ENCODE measurements at regions not wholly inside any gene's neighbourhood (a gene's known extent, or its start where the extent isn't known, plus 50 kb on each side); places are given as distances from the start of the nearest gene placed in this dataset.
"Not testable (repeated sequence)": the region's sequence is repeated elsewhere in the genome, so short reads cannot be mapped to it uniquely, and the experiment has no call there.

DNA sequence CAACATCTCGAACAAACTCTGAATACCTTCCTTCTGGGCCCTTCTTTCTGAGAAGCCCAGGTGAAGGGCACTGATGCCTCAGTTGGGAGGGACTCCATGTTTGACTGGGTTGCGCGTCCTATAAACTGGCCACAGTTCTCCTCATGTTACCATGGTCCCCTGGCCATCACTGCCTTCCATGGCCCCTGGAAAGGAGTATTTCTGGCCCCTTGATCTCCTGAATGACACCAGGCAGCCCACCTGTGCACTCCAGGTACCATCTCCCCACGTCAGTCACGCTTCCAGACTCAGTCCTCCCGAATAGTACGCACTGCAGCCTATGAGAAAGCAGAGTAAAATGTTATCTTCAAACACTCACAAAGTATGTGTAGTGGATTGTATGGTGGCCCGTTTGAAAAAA lies 73.9 kb downstream of the ACKR3 start:
- DNase-seq (no peak), ATAC-seq (ENCODE audit: low read depth) (no peak)
- POLR2A ChIA-PET, result no interaction called here
- Mint-ChIP-seq H3K27me3 (peaks cover 7% of the 10 kb centered on the region), H3K4me3 (no peak overlapping the region), H3K36me3 (no peaks in the 10 kb centered on the region), H3K27ac (no peak overlapping the region), H3K4me1 (peaks cover 2% of the 10 kb centered on the region), H3K9me3 (peaks cover 4% of the 10 kb centered on the region)

DNA sequence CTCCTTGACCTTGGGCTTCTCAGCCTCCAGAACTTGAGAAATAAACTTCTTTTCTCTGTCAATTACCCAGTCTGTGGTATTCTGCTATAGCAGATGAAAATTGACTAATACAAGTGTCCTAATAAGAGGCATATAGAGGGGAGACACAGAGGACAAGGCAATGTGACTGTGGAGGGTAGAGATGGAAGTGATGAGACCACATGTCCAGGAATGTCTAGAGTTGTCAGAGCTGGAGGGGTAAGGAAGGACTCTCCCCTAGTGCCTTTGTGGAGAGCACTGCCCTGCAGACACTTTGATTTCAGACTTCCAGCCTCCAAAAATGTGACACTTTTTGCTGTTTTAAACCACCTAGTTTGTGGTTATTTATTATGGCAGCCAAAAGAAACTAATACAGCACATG lies 74.4 kb downstream of the ACKR3 start:
- no peak overlapping the region for H3K27ac Mint-ChIP-seq
- POLR2A ChIA-PET, result no interaction called here
- no peak for ATAC-seq (ENCODE audit: low read depth)

DNA sequence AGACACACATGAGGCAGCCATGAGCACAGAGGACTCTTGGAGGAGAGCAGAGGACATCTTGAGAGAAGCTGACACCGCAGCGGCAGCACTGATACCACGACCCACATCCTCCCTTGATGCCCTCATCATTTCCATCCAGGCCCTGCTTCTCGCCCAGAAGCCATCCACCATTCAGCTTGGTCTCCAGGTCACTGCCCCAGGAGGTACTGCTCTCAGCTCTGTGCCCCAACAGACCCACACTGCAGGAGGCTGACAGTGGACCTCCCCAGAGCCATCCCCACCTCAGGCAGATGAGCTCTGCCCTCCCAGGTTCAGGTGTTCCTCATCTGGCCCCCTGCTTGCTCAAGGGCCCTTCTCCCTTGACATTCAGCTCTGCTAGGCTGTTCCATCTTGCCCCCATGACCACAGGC lies 74.9 kb downstream of the ACKR3 start:
- Mint-ChIP-seq H3K36me3 (no peaks in the 10 kb centered on the region), H3K27ac (no peak overlapping the region), H3K4me3 (no peak overlapping the region), H3K9me3 (peaks cover 4% of the 10 kb centered on the region), H3K27me3 (peaks cover 10% of the 10 kb centered on the region), H3K4me1 (peaks cover 2% of the 10 kb centered on the region)
- peak; percentile 72 for ATAC-seq (ENCODE audit: low read depth)
- DNase-seq, result no peak
- POLR2A ChIA-PET, result no interaction called here

More for the DNA sequence above, 74.4 kb downstream of the ACKR3 start:
- peaks cover 9% of the 10 kb centered on the region for H3K27me3 Mint-ChIP-seq
- peaks cover 4% of the 10 kb centered on the region for H3K9me3 Mint-ChIP-seq
- no peak for DNase-seq
- no peak overlapping the region for H3K4me3 Mint-ChIP-seq
- H3K36me3 Mint-ChIP-seq, result no peaks in the 10 kb centered on the region
- H3K4me1 Mint-ChIP-seq, result peaks cover 2% of the 10 kb centered on the region

DNA sequence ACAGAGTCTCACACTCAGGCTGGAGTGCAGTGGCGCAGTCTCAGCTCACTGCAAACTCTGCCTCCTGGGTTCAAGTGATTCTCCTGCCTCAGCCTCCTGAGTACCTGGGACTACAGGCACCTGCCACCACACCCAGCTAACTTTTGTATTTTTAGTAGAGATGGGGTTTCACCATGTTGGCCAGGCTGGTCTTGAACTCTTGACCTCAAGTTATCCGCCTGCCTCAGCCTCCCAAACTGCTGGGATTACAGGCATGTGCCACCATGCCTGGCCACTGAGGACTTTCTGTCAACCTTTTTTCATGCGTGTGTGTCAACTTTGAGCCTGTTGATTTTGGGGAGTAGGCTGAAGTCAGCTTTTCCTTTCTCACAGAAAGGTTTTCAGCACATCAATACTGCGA lies 75.5 kb downstream of the ACKR3 start:
- H3K36me3 Mint-ChIP-seq; H3K4me3 Mint-ChIP-seq; H3K27me3 Mint-ChIP-seq; H3K27ac Mint-ChIP-seq; H3K9me3 Mint-ChIP-seq; POLR2A ChIA-PET; ATAC-seq (ENCODE audit: low read depth); H3K4me1 Mint-ChIP-seq; DNase-seq: not testable (repeated sequence)

DNA sequence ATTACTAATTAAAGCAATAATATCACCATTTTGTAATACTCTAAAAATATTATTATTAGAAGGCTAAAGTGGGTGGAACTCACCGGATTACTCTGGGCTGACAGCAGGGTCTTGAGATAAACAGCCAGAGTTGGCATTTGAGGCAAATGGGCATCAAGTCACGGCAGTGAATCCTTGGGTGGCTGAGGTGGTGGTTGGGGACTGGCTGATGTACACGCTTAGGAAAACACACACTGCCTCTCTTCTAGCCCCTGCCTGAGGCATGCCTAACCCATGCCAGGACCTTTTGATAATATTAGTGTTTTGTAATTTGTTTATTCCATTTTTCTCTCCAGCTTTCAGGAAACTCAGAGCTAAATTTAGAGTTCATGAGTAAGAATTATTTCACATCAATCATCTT lies 76.8 kb downstream of the ACKR3 start:
- POLR2A ChIA-PET, result no interaction called here
- peaks cover 2% of the 10 kb centered on the region for H3K4me1 Mint-ChIP-seq
- no peak for ATAC-seq (ENCODE audit: low read depth)

GRCh38 chr2:236646871-236647270 lies 77.2 kb downstream of the ACKR3 start:
- ATAC-seq (ENCODE audit: low read depth) (no peak), DNase-seq (no peak)
- peaks cover 2% of the 10 kb centered on the region for H3K9me3 Mint-ChIP-seq
- peaks cover 2% of the 10 kb centered on the region for H3K4me1 Mint-ChIP-seq
- H3K4me3 Mint-ChIP-seq, result no peak overlapping the region
- POLR2A ChIA-PET, result no interaction called here
- no peaks in the 10 kb centered on the region for H3K36me3 Mint-ChIP-seq
- H3K27ac Mint-ChIP-seq, result no peak overlapping the region
- H3K27me3 Mint-ChIP-seq, result peaks cover 20% of the 10 kb centered on the region

More for the DNA sequence above, 76.8 kb downstream of the ACKR3 start:
- peaks cover 15% of the 10 kb centered on the region for H3K27me3 Mint-ChIP-seq
- no peak overlapping the region for H3K4me3 Mint-ChIP-seq
- peaks cover 4% of the 10 kb centered on the region for H3K9me3 Mint-ChIP-seq
- DNase-seq, result no peak
- H3K36me3 Mint-ChIP-seq, result no peaks in the 10 kb centered on the region
- no peak overlapping the region for H3K27ac Mint-ChIP-seq

DNA sequence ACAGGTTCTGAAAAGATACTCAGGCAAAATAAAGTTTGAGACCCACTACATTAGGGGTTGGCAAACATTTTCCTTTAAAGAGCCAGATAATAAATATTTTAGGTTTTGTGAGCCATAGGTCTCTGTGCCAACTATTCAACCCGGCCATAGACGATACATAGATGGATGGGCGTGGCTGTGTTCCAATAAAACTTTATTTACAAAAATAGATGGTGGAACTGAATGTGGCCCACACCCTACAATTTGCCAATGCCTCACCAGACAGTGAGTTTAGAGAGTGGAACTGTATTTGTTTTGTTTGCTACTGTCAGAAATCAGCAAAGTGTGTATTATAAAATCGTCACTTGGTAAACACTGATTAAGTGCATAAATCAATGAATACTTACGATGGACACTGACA lies 78.0 kb downstream of the ACKR3 start:
- H3K4me3 Mint-ChIP-seq, result no peak overlapping the region
- peaks cover 20% of the 10 kb centered on the region for H3K27me3 Mint-ChIP-seq
- peaks cover 2% of the 10 kb centered on the region for H3K9me3 Mint-ChIP-seq
- no peaks in the 10 kb centered on the region for H3K36me3 Mint-ChIP-seq
- POLR2A ChIA-PET, result no interaction called here
- no peak overlapping the region for H3K27ac Mint-ChIP-seq
- peaks cover 2% of the 10 kb centered on the region for H3K4me1 Mint-ChIP-seq
- no peak for ATAC-seq (ENCODE audit: low read depth)
- no peak for DNase-seq

GRCh38 chr2:236653863-236654262 lies 84.2 kb downstream of the ACKR3 start:
- H3K27ac Mint-ChIP-seq, result no peak overlapping the region
- no peaks in the 10 kb centered on the region for H3K36me3 Mint-ChIP-seq
- no peak for DNase-seq
- no peaks in the 10 kb centered on the region for H3K9me3 Mint-ChIP-seq
- H3K4me3 Mint-ChIP-seq, result no peak overlapping the region
- H3K27me3 Mint-ChIP-seq, result peaks cover 18% of the 10 kb centered on the region
- no peaks in the 10 kb centered on the region for H3K4me1 Mint-ChIP-seq
- POLR2A ChIA-PET, result no interaction called here
- no peak for ATAC-seq (ENCODE audit: low read depth)

GRCh38 chr2:236654496-236654895 lies 84.9 kb downstream of the ACKR3 start:
- Mint-ChIP-seq H3K4me3 (no peak overlapping the region), H3K4me1 (no peaks in the 10 kb centered on the region), H3K36me3 (no peaks in the 10 kb centered on the region), H3K27me3 (peaks cover 19% of the 10 kb centered on the region), H3K9me3 (no peaks in the 10 kb centered on the region), H3K27ac (no peak overlapping the region)
- ATAC-seq (ENCODE audit: low read depth) (no peak), DNase-seq (no peak)
- POLR2A ChIA-PET, result no interaction called here

- peaks cover 14% of the 10 kb centered on the region for H3K27me3 Mint-ChIP-seq
- no peaks in the 10 kb centered on the region for H3K9me3 Mint-ChIP-seq
- ATAC-seq (ENCODE audit: low read depth) (no peak), DNase-seq (no peak)
- POLR2A ChIA-PET, result no interaction called here
- no peak overlapping the region for H3K27ac Mint-ChIP-seq
- no peaks in the 10 kb centered on the region for H3K4me1 Mint-ChIP-seq
- H3K4me3 Mint-ChIP-seq, result no peak overlapping the region
- H3K36me3 Mint-ChIP-seq, result no peaks in the 10 kb centered on the region
Measured at GRCh38 chr2:236656166-236656565, 86.5 kb downstream of the ACKR3 start.

DNA sequence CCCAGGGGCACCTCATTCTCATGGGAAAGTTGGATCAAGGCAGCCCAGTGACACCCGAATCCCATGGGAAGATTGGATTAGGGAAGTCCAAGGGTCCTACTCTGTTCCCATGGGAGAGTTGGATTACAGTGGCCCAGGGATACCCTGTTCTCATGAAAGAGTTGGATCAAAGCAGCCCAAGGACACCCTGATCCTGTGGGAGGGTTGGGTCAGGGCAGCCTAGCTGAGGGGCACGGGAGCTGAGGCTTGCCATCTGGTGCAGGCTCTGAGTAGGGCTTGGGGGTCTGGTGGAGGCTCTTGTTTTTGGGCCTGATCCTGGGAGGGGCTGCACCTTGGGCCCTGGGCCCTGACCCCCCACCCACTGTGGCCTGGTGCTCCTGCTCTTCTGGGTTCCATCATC lies 87.1 kb downstream of the ACKR3 start:
- DNase-seq, result no peak
- Mint-ChIP-seq H3K27ac (no peak overlapping the region), H3K36me3 (no peaks in the 10 kb centered on the region), H3K9me3 (no peaks in the 10 kb centered on the region), H3K27me3 (peaks cover 14% of the 10 kb centered on the region), H3K4me3 (no peak overlapping the region), H3K4me1 (no peaks in the 10 kb centered on the region)
- ATAC-seq (ENCODE audit: low read depth), result no peak
- POLR2A ChIA-PET, result no interaction called here

DNA sequence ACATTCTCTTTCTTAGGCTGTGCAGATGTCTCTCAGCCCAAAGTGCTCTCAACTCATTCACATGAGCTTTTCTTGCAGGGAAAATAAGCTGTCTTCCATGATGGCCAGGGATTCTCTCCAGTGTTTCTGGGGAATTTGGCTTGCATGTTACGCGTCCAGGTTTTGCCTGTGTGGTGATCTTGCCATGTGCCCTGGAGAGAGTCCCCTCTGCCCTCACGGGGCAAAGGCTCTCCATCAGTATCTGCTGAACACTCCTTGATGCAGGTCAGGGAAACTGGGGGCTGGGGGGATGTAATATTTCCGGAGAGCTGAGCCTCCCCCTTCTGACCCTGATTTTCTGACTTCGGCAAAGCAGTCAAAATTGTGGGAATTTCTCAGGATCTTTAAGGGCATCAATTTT lies 87.6 kb downstream of the ACKR3 start:
- Mint-ChIP-seq H3K36me3 (no peaks in the 10 kb centered on the region), H3K4me3 (no peak overlapping the region), H3K27me3 (peaks cover 16% of the 10 kb centered on the region), H3K4me1 (no peaks in the 10 kb centered on the region), H3K9me3 (no peaks in the 10 kb centered on the region), H3K27ac (no peak overlapping the region)
- POLR2A ChIA-PET, result no interaction called here
- DNase-seq (no peak), ATAC-seq (ENCODE audit: low read depth) (no peak)

DNA sequence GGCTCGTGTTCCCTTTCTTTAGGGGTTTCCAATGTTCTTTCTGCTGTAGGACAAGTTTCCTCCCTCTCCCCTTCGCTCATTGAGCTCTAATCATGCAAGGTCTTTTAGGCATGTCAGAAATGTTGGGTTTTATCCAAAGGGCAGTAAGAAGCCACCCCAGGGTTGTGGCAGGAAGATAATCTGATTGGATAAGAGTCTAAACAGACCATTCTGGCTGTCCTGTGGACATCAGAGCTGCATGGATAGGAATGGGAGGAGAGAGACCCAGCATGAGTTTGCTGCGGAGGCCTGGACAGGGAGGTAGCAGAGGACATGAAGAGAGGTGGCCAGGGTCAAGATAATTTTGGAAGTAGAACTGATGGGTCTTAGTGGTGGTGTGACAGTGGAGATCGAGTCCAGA lies 88.2 kb downstream of the ACKR3 start:
- H3K4me1 Mint-ChIP-seq, result no peaks in the 10 kb centered on the region
- H3K27me3 Mint-ChIP-seq, result peaks cover 18% of the 10 kb centered on the region
- H3K36me3 Mint-ChIP-seq, result no peaks in the 10 kb centered on the region
- ATAC-seq (ENCODE audit: low read depth), result no peak
- H3K27ac Mint-ChIP-seq, result no peak overlapping the region
- no peak overlapping the region for H3K4me3 Mint-ChIP-seq
- no peaks in the 10 kb centered on the region for H3K9me3 Mint-ChIP-seq
- no peak for DNase-seq
- POLR2A ChIA-PET, result no interaction called here

- H3K4me1 Mint-ChIP-seq, result no peaks in the 10 kb centered on the region
- H3K4me3 Mint-ChIP-seq, result no peak overlapping the region
- H3K27ac Mint-ChIP-seq, result no peak overlapping the region
- ATAC-seq (ENCODE audit: low read depth) (no peak), DNase-seq (no peak)
- H3K9me3 Mint-ChIP-seq, result no peaks in the 10 kb centered on the region
- H3K36me3 Mint-ChIP-seq, result no peaks in the 10 kb centered on the region
- POLR2A ChIA-PET, result no interaction called here
- H3K27me3 Mint-ChIP-seq, result peaks cover 25% of the 10 kb centered on the region
Measured at GRCh38 chr2:236658974-236659757, 89.5 kb downstream of the ACKR3 start.

- H3K9me3 Mint-ChIP-seq, result no peaks in the 10 kb centered on the region
- H3K27me3 Mint-ChIP-seq, result peaks cover 25% of the 10 kb centered on the region
- no peak overlapping the region for H3K4me3 Mint-ChIP-seq
- H3K4me1 Mint-ChIP-seq, result no peaks in the 10 kb centered on the region
- no peak overlapping the region for H3K27ac Mint-ChIP-seq
- POLR2A ChIA-PET, result no interaction called here
- no peaks in the 10 kb centered on the region for H3K36me3 Mint-ChIP-seq
- DNase-seq, result no peak
- no peak for ATAC-seq (ENCODE audit: low read depth)
Measured at GRCh38 chr2:236659758-236660150, 90.1 kb downstream of the ACKR3 start.
